ENCODE measurements at regions not wholly inside any gene's neighbourhood (a gene's known extent, or its start where the extent isn't known, plus 50 kb on each side); places are given as distances from the start of the nearest gene placed in this dataset.

DNA sequence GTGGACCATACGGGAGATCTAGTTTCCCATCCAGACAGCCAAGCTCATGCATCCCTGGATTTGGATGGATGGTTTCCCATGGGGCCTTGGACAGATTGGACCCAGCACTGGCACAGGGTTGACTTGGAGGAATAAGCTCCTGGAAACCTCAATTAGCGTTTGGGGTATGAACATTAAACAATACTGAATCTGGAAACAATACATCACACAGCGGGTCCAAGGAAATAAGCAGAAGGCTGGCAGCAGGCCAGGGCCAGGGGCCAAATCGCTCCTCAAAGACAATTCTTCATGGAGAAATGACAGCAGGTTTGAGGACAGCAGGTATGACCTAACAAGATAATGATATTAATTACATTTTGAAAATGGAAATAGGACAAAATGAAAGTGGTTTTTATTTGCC lies 540.6 kb downstream of the RIT2 start:
- H2AK5ac ChIP-seq (ENCODE audit: insufficient read length, low read length) = no peak overlapping the region
- no CpG with 5 or more reads among the region's 4 CpGs for WGBS (ENCODE audit: extremely low coverage, insufficient read length, low lambda C conversion rate)
- H3K4me3 Mint-ChIP-seq = no peak overlapping the region
- H3K56ac ChIP-seq (ENCODE audit: insufficient read length, low read depth, low read length) = no peak overlapping the region
- TF ChIP-seq, protein P1, sequence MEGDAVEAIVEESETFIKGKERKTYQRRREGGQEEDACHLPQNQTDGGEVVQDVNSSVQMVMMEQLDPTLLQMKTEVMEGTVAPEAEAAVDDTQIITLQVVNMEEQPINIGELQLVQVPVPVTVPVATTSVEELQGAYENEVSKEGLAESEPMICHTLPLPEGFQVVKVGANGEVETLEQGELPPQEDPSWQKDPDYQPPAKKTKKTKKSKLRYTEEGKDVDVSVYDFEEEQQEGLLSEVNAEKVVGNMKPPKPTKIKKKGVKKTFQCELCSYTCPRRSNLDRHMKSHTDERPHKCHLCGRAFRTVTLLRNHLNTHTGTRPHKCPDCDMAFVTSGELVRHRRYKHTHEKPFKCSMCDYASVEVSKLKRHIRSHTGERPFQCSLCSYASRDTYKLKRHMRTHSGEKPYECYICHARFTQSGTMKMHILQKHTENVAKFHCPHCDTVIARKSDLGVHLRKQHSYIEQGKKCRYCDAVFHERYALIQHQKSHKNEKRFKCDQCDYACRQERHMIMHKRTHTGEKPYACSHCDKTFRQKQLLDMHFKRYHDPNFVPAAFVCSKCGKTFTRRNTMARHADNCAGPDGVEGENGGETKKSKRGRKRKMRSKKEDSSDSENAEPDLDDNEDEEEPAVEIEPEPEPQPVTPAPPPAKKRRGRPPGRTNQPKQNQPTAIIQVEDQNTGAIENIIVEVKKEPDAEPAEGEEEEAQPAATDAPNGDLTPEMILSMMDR (conservative IDR thresholded peaks at IDR 0.05) = no peak
- no peak overlapping the region for H3K14ac ChIP-seq (ENCODE audit: insufficient read depth, low read length)
- H3K27me3 ChIP-seq (ENCODE audit: insufficient read depth, low read length) = no peaks in the 10 kb centered on the region
- H2BK12ac ChIP-seq (ENCODE audit: insufficient read length, low read depth, low read length) = no peak overlapping the region
- H2BK120ac ChIP-seq (ENCODE audit: low read depth, low read length, poor library complexity, severe bottlenecking) = no peak overlapping the region
- H3K4me1 Mint-ChIP-seq = peaks cover 0 to 6% of the 10 kb centered on the region in 2 experiments; a peak in 1 of 4 replicates
- H3K36me3 Mint-ChIP-seq (ENCODE audit: insufficient read depth in 1 of 3, low read depth in 3 of 3) = no peaks in the 10 kb centered on the region
- no peak overlapping the region for H3K9ac ChIP-seq (ENCODE audit: extremely low read depth, insufficient read length, low read length)
- no peaks in the 10 kb centered on the region for H3K9me3 ChIP-seq (ENCODE audit: control insufficient read depth, low read depth, low read length)
- no peak for DNase-seq
- no peak overlapping the region for H4K5ac ChIP-seq (ENCODE audit: insufficient read length, low read depth, low read length)
- H2AFZ ChIP-seq (ENCODE audit: low read length) = no peak overlapping the region
- no peaks in the 10 kb centered on the region for H3K4me1 ChIP-seq (ENCODE audit: insufficient read depth, low read length)
- no peak overlapping the region for H3K18ac ChIP-seq (ENCODE audit: insufficient read length, low read depth, low read length)
- H2BK15ac ChIP-seq (ENCODE audit: low read depth, low read length) = no peak overlapping the region
- H3K4ac ChIP-seq (ENCODE audit: low read depth, low read length) = no peak overlapping the region
- peaks cover 0 to 3% of the 10 kb centered on the region in 2 experiments; a peak in 1 of 5 replicates for H3K9me3 Mint-ChIP-seq
- no peak overlapping the region for H2BK20ac ChIP-seq (ENCODE audit: low read depth, low read length, poor library complexity, severe bottlenecking)
- no peak overlapping the region for H3K23ac ChIP-seq (ENCODE audit: insufficient read length, low read depth, low read length)
- no peak overlapping the region for H2BK5ac ChIP-seq (ENCODE audit: insufficient read length, low read length)
- H3K79me1 ChIP-seq (ENCODE audit: insufficient read depth, low read depth, low read length, poor library complexity, severe bottlenecking) = no peaks in the 10 kb centered on the region
- no peak overlapping the region for H4K91ac ChIP-seq (ENCODE audit: insufficient read length, low read depth, low read length)
- no peaks in the 10 kb centered on the region for H3K23me2 ChIP-seq (ENCODE audit: insufficient read length, low read depth, low read length, poor library complexity, severe bottlenecking)
- no peak overlapping the region for H3T11ph ChIP-seq (ENCODE audit: low read length)
- no peak overlapping the region for H3K27ac Mint-ChIP-seq
- H3K79me2 ChIP-seq (ENCODE audit: insufficient read depth, low read length) = no peaks in the 10 kb centered on the region
- no peak overlapping the region for H4K8ac ChIP-seq (replicated peaks; ENCODE audit: insufficient read length, low read depth, low read length)
- no peaks in the 10 kb centered on the region for H3K27me3 Mint-ChIP-seq (ENCODE audit: low read depth)
- H3K27ac ChIP-seq (ENCODE audit: insufficient read length, low read depth, low read length) = no peak overlapping the region
- no peaks in the 10 kb centered on the region for H4K20me1 ChIP-seq (ENCODE audit: control insufficient read depth, insufficient read depth, insufficient read length)
- no peak overlapping the region for H3K4me2 ChIP-seq (ENCODE audit: insufficient read depth, insufficient read length, low read length)
